ENCODE measurements at regions not wholly inside any gene's neighbourhood (a gene's known extent, or its start where the extent isn't known, plus 50 kb on each side); places are given as distances from the start of the nearest gene placed in this dataset.

DNA sequence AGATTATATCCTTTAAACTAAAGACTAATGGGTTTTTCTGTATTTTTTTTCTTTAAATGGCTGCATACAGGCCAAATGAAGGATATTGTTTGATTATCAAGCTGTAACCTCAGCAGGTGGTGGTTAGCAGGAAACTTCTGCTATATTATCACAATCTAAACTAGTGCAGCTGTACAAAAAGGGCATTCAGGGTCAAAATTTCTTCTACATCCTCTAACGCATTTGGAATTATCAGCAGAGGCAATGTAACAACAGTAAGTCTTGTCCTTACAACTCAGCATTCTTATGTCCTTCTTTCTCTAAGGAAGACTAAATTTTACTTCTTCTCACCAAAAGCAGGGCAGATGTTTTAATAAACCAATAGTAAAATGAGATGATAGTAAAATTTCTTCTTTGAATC, 135.8 kb upstream of the FN1 start:
- H3K4me1 Mint-ChIP-seq = no peaks in the 10 kb centered on the region
- no peaks in the 10 kb centered on the region for H3K36me3 Mint-ChIP-seq (ENCODE audit: low read depth)
- DNase-seq (no peak), ATAC-seq (no peak)
- peaks cover 14% of the 10 kb centered on the region for H3K27me3 Mint-ChIP-seq
- no peak overlapping the region for H3K4me3 Mint-ChIP-seq
- H3K9me3 ChIP-seq (ENCODE audit: control insufficient read depth, low read length, poor library complexity, severe bottlenecking) = no peaks in the 10 kb centered on the region
- no peak overlapping the region for H3K27ac Mint-ChIP-seq

DNA sequence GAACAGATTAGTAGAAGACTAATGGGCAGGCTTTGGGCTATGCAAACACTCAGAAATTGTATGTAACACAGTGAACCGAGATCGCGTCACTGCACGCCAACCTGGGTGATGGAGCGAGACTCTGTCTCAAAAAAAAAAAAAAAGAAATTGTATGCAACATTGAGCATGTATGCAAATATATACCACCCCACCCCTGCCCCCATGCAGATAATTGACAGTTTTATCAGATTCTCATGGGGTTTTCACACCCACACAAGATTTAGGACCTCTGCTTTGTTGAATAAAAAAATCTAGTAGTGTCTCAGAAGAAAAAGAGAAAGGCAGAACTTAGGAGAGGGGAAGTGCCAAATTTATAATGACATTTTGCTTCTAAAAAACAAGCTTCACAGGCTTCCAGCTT, 131.6 kb upstream of the FN1 start:
- Mint-ChIP-seq H3K36me3 (ENCODE audit: low read depth) (no peaks in the 10 kb centered on the region), H3K27ac (no peak overlapping the region), H3K4me1 (no peaks in the 10 kb centered on the region), H3K4me3 (no peak overlapping the region), H3K27me3 (peaks cover 12% of the 10 kb centered on the region)
- ATAC-seq (no peak), DNase-seq (no peak)
- no peaks in the 10 kb centered on the region for H3K9me3 ChIP-seq (ENCODE audit: control insufficient read depth, low read length, poor library complexity, severe bottlenecking)

DNA sequence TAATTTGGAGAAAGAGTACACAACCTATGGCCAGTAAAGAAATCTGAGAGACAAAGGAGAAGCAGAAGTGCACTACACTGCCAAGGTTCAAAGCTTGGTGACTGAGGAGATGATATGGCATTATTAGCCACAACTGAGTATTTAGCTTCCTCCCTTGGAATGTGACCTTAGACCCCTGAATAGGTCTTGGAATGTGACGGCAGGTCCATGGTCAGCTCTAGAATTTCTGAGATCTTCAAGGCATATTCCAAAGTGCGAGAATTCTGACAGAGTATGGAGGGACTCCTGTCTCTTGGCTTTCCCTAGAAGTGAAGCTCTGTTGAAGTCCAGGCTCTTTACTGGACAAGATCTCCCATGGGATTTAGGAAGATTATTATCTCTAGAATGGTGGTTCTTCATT, 130.0 kb upstream of the FN1 start:
- DNase-seq = no peak
- H3K4me3 Mint-ChIP-seq = no peak overlapping the region
- H3K4me1 Mint-ChIP-seq = no peaks in the 10 kb centered on the region
- no peaks in the 10 kb centered on the region for H3K9me3 ChIP-seq (ENCODE audit: control insufficient read depth, low read length, poor library complexity, severe bottlenecking)
- peaks cover 12% of the 10 kb centered on the region for H3K27me3 Mint-ChIP-seq
- no peak overlapping the region for H3K27ac Mint-ChIP-seq
- ATAC-seq = no peak
- H3K36me3 Mint-ChIP-seq (ENCODE audit: low read depth) = no peaks in the 10 kb centered on the region

DNA sequence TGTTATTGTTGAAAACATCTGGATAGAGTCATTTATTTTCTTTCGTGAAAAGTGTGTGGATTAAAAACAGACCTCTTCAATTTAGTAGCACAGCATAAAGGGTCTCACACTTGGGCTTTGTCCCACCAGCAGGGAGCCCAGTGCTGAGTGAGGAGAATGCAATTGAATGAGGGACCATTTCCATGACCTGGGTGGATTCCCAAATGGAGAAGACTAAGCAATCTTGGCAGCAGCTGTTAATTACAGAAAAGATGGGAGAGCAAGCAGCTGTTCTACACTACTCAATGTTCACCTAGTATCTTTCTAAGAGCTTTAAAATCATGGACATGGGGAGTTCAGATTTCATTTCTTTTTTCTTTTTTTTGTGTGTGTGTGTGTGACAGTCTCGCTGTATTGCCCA, 121.8 kb upstream of the FN1 start:
- Mint-ChIP-seq H3K4me1 (no peaks in the 10 kb centered on the region), H3K27me3 (no peaks in the 10 kb centered on the region), H3K36me3 (ENCODE audit: low read depth) (no peaks in the 10 kb centered on the region), H3K27ac (no peak overlapping the region), H3K4me3 (no peak overlapping the region)
- H3K9me3 ChIP-seq (ENCODE audit: control insufficient read depth, low read length, poor library complexity, severe bottlenecking) = peaks cover 2% of the 10 kb centered on the region
- ATAC-seq (no peak), DNase-seq (no peak)

DNA sequence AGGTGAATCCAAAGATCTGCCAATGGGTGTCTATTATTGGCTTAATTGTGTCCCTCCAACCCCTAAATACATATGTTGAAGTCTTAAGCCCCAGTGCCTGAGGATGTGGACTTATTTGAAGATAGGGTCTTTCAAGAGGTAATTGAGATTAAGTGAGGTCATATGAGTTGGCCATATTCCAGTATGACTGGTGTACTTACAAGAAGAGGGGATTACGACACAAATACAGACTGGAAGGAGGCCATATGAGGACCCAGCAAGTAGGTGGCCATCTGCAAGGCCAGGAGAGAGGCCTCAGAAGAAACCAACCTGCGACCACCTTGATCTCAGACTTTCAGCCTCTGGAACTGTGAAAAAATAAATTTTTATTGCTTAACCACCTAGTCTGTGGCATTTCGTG, 121.1 kb upstream of the FN1 start:
- ATAC-seq (no peak), DNase-seq (no peak)
- Mint-ChIP-seq H3K36me3 (ENCODE audit: low read depth) (no peaks in the 10 kb centered on the region), H3K27me3 (no peaks in the 10 kb centered on the region), H3K4me3 (no peak overlapping the region), H3K4me1 (no peaks in the 10 kb centered on the region), H3K27ac (no peak overlapping the region)
- peaks cover 2% of the 10 kb centered on the region for H3K9me3 ChIP-seq (ENCODE audit: control insufficient read depth, low read length, poor library complexity, severe bottlenecking)

DNA sequence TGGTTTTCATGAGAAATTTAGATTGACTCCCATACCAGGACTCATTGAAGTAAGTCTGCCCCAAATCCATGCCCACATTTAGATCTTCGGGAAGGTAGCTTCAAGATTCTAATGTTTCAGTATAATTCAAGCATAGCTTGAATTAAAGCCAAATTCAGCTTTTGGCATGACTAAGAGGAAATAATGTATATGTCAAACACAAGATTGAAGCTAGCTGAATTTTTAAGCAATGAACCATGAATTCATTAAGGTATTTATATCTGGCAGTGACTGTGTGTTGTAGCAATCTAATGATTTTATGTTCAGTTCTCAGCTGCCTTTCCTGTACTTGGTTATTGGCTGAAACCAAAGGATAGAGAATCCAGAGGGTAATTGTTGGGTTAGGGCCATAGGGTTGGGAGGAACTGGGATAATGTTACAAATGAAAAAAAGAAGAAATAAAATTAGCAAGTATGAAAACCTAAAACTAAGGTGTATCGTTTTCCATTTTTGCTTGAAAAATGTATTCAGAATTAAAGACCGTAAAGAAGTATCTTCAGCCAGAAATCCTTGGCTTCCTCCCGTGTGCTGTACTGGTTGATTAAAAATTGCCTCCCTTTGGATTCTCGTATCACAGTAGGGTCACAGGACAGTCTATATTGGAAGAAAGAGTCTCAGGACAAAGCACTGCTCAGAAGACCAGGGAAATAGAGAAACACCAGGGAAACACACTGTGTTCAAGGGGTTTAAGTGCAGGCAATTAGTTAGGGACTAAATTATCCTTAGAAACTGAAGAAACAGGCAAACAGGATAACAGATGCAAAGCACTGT, 119.0 kb upstream of the FN1 start:
- DNase-seq = no peak
- Mint-ChIP-seq H3K4me3 (no peak overlapping the region), H3K27me3 (no peaks in the 10 kb centered on the region), H3K36me3 (ENCODE audit: low read depth) (no peaks in the 10 kb centered on the region), H3K4me1 (no peaks in the 10 kb centered on the region), H3K27ac (no peak overlapping the region)
- H3K9me3 ChIP-seq (ENCODE audit: control insufficient read depth, low read length, poor library complexity, severe bottlenecking) = peaks cover 2% of the 10 kb centered on the region
- ATAC-seq = no peak

DNA sequence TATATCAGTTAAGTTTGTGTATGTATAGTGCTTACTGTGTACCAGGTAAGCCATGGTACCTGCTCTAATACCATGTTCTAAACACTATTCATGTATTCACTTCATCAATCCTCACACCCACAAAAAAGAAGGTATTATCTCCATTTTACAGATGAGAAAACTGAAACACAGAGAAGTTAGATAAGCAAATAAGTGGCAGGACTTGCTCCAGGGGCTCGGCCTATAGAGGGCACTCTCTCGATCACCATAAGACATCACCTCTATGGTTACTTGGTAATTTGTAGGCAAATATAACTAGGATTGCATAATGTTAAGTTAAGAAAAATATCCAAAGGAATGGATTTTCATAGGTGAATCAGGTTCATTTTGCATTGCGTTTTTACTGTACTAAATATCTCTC, 118.1 kb upstream of the FN1 start:
- H3K9me3 ChIP-seq (ENCODE audit: control insufficient read depth, low read length, poor library complexity, severe bottlenecking) = peaks cover 2% of the 10 kb centered on the region

DNA sequence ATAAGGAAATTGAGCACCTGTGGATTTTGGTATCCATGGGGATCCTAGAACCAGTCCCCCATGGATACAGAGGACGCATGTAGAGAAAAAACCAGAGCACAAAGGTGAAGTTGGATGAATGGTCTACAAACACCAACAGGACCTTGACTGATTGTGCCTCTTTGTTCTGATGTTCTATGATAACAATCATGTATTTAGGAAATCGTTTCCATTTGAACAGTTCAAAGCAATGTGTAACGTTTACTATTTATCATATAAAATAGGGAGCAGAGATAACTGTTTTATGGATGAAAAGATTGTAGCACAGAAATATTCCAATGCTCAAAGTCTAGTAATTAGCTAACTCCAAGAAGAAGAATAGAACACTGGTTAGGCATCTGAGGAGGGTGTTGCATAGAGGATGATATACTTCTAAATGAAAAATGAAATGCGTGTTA, 116.3 kb upstream of the FN1 start:
- no peak for ATAC-seq
- H3K27ac Mint-ChIP-seq = no peak overlapping the region
- no peak for DNase-seq
- H3K36me3 Mint-ChIP-seq (ENCODE audit: low read depth) = no peaks in the 10 kb centered on the region
- peaks cover 6% of the 10 kb centered on the region for H3K27me3 Mint-ChIP-seq
- H3K4me1 Mint-ChIP-seq = no peaks in the 10 kb centered on the region
- H3K9me3 ChIP-seq (ENCODE audit: control insufficient read depth, low read length, poor library complexity, severe bottlenecking) = no peaks in the 10 kb centered on the region
- no peak overlapping the region for H3K4me3 Mint-ChIP-seq

More for the DNA sequence above, 118.1 kb upstream of the FN1 start:
- DNase-seq = no peak
- Mint-ChIP-seq H3K36me3 (ENCODE audit: low read depth) (no peaks in the 10 kb centered on the region), H3K27ac (no peak overlapping the region), H3K4me3 (no peak overlapping the region), H3K4me1 (no peaks in the 10 kb centered on the region), H3K27me3 (peaks cover 5% of the 10 kb centered on the region)
- no peak for ATAC-seq

DNA sequence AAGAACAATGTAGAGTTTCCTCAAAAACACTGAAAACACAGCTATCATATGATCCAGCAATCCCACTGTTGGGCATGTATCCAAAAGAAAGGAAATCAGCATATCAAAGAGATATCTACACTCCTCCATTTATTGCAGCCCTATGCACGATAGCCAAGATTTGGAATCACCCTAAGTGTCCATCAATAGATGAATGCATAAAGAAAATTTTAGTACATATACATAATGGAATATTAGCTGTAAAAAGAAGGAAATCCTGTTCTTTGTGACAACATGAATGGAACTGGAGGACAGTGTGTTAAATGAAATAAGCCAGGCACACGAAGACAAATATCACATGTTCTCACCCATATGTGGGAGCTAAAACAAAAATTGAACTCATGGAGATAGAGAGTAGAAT, 114.5 kb upstream of the FN1 start:
- peaks cover 6% of the 10 kb centered on the region for H3K27me3 Mint-ChIP-seq
- no peak overlapping the region for H3K4me3 Mint-ChIP-seq
- H3K9me3 ChIP-seq (ENCODE audit: control insufficient read depth, low read length, poor library complexity, severe bottlenecking) = no peaks in the 10 kb centered on the region
- ATAC-seq = no peak
- H3K27ac Mint-ChIP-seq = no peak overlapping the region
- H3K4me1 Mint-ChIP-seq = no peaks in the 10 kb centered on the region
- H3K36me3 Mint-ChIP-seq (ENCODE audit: low read depth) = no peaks in the 10 kb centered on the region
- DNase-seq = no peak

DNA sequence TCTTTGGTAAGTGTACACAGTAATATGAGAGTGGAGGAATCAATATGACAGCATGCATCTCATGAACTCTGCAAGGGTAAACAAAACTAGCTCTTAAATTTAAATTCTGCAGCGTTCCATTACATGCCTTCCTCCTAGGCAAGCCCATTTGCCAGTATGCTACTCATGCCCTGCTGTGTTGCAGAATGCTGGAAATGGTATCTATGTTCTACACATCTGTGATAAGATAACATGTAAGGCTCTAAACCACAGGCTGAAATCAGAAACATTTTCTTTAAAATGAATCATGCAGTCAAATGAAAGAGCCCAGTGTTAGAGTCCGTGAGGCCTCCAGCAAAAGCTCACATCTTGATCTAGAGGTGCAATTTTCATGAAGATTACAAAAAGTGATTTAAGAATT, 112.8 kb upstream of the FN1 start:
- peaks cover 6% of the 10 kb centered on the region for H3K27me3 Mint-ChIP-seq
- no peak overlapping the region for H3K27ac Mint-ChIP-seq
- no peaks in the 10 kb centered on the region for H3K9me3 ChIP-seq (ENCODE audit: control insufficient read depth, low read length, poor library complexity, severe bottlenecking)
- no peaks in the 10 kb centered on the region for H3K36me3 Mint-ChIP-seq (ENCODE audit: low read depth)
- ATAC-seq = no peak
- DNase-seq = no peak
- no peaks in the 10 kb centered on the region for H3K4me1 Mint-ChIP-seq
- H3K4me3 Mint-ChIP-seq = no peak overlapping the region

DNA sequence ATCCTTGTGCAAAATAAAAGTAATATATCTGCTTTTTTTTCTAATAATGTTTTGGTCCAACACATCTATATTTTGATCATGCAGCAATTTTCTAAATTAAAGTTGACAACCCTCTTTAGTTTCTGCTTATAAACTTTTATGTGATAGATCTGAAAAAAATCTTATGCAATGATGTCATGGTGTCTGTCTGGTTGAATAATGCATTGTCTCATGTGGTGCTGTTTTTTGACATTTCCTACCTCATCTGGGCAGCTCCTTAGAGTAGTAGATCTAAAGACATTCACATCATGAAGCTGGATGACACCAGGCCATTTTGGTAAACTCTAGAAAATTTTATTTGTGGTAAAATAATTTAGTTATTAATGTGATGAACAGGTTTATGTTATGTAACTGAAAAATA, 106.8 kb upstream of the FN1 start:
- no peak overlapping the region for H3K4me3 Mint-ChIP-seq
- no peaks in the 10 kb centered on the region for H3K27me3 Mint-ChIP-seq
- H3K4me1 Mint-ChIP-seq = no peaks in the 10 kb centered on the region
- no peaks in the 10 kb centered on the region for H3K9me3 ChIP-seq (ENCODE audit: control insufficient read depth, low read length, poor library complexity, severe bottlenecking)
- no peak overlapping the region for H3K27ac Mint-ChIP-seq
- ATAC-seq = no peak
- H3K36me3 Mint-ChIP-seq (ENCODE audit: low read depth) = no peaks in the 10 kb centered on the region
- no peak for DNase-seq

DNA sequence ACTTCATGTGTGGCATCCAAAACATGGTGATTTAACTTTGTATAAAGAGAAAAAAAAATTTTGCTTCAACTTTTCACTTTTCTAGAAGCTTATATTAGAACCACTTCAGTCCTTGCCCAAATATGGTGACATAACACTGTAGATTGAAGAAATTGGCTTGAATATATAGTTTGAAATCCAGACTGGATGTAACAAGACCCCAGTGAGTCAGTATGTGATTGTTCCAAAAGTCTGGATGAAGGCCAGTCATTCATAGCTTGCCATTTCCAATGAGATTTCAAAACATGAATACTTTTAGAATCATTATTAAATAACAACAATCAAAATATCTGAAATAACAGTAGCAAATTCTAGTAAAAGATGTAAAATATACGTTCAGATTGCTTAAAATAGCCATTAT, 104.8 kb upstream of the FN1 start:
- ATAC-seq (no peak), DNase-seq (no peak)
- H3K4me3 Mint-ChIP-seq = no peak overlapping the region
- H3K27me3 Mint-ChIP-seq = no peaks in the 10 kb centered on the region
- no peaks in the 10 kb centered on the region for H3K9me3 ChIP-seq (ENCODE audit: control insufficient read depth, low read length, poor library complexity, severe bottlenecking)
- no peaks in the 10 kb centered on the region for H3K4me1 Mint-ChIP-seq
- no peak overlapping the region for H3K27ac Mint-ChIP-seq
- no peaks in the 10 kb centered on the region for H3K36me3 Mint-ChIP-seq (ENCODE audit: low read depth)

DNA sequence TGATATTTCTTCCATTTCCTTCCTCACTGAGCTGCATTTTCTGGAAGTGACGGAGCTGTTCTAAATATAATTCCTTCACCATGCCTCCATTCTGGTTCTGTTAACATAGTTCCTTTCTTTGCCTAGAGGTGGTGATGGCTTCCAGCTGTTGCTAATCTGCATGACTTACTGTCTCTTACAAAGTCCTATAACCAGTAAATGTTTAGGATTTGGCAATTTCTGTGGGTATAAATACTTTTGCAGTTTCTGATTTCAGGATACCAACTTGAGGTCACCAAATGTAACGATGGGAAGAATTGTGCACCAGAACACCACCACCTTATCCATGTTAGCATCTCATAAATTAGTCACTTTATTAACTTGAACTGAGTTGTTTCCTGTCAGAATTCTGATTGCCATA, 101.7 kb upstream of the FN1 start:
- no peaks in the 10 kb centered on the region for H3K27me3 Mint-ChIP-seq
- no peak overlapping the region for H3K27ac Mint-ChIP-seq
- ATAC-seq (no peak), DNase-seq (no peak)
- no peaks in the 10 kb centered on the region for H3K36me3 Mint-ChIP-seq (ENCODE audit: low read depth)
- H3K9me3 ChIP-seq (ENCODE audit: control insufficient read depth, low read length, poor library complexity, severe bottlenecking) = no peaks in the 10 kb centered on the region
- no peaks in the 10 kb centered on the region for H3K4me1 Mint-ChIP-seq
- H3K4me3 Mint-ChIP-seq = no peak overlapping the region

DNA sequence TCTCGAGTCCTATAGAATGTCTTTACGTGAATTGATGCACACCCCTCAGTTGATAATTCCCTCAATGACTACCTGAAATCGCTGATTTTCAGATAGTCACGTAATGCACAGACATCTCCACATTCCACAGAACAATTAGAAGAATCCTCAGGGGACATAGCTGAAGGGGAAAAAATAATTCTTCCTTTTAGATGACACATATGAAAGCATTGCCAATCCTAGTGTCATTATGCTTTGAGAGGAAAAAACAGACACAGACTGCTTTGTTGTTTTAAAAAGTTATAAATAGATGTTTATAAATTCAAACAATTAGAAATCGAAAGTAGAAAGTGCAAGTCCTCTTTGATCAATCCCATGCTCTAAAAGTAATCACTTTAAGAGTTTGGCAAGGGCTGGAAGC, 100.6 kb upstream of the FN1 start:
- Mint-ChIP-seq H3K4me3 (no peak overlapping the region), H3K36me3 (ENCODE audit: low read depth) (no peaks in the 10 kb centered on the region), H3K27me3 (no peaks in the 10 kb centered on the region), H3K27ac (no peak overlapping the region), H3K4me1 (no peaks in the 10 kb centered on the region)
- ATAC-seq = no peak
- DNase-seq = no peak
- no peaks in the 10 kb centered on the region for H3K9me3 ChIP-seq (ENCODE audit: control insufficient read depth, low read length, poor library complexity, severe bottlenecking)

All from T-helper 17 cell (primary cell).